H9 (cell line): ENCODE measurements at regions not wholly inside any gene's neighbourhood (a gene's known extent, or its start where the extent isn't known, plus 50 kb on each side); places are given as distances from the start of the nearest gene placed in this dataset.

ENCODE experiments used
- DNase-seq: peaks from one replicate; pipeline ENCODE4 v3.0.0-alpha.2; 2017
- H2AFZ ChIP-seq: one replicate; pipeline ENCODE4 v1.6.1; 2013; ENCODE audit warnings: mild to moderate bottlenecking, low read length, control low read depth, moderate library complexity
- H2AK5ac ChIP-seq: 2 replicates; pipeline ENCODE4 v1.6.1; 2013; ENCODE audit warnings: low read length, control low read depth, mixed read lengths; ENCODE audit not compliant: insufficient read length
- H2BK120ac ChIP-seq: one replicate; pipeline ENCODE4 v1.6.1; 2013; ENCODE audit warnings: low read depth, mild to moderate bottlenecking, low read length, control low read depth, inconsistent platforms; ENCODE audit not compliant: poor library complexity, severe bottlenecking
- H2BK12ac ChIP-seq: 2 replicates; pipeline ENCODE4 v1.6.1; 2013; ENCODE audit warnings: low read length, control low read depth, mixed read lengths, low read depth; ENCODE audit not compliant: insufficient read length
- H2BK15ac ChIP-seq: 2 replicates; pipeline ENCODE4 v1.6.1; 2013; ENCODE audit warnings: low read depth, low read length, control low read depth
- H2BK20ac ChIP-seq: one replicate; pipeline ENCODE4 v1.6.1; 2013; ENCODE audit warnings: low read depth, mild to moderate bottlenecking, low read length, control low read depth, inconsistent platforms; ENCODE audit not compliant: poor library complexity, severe bottlenecking
- H2BK5ac ChIP-seq: 2 replicates; pipeline ENCODE4 v1.6.1; 2013; ENCODE audit warnings: low read length, control low read depth, mixed read lengths; ENCODE audit not compliant: insufficient read length
- H3K14ac ChIP-seq: 2 replicates; pipeline ENCODE4 v1.6.1; 2013; ENCODE audit warnings: low read length, control low read depth; ENCODE audit not compliant: insufficient read depth
- H3K18ac ChIP-seq: 2 replicates; pipeline ENCODE4 v1.6.1; 2013; ENCODE audit warnings: low read depth, mild to moderate bottlenecking, mixed read lengths, low read length, control low read depth; ENCODE audit not compliant: insufficient read length
- H3K23ac ChIP-seq: 2 replicates; pipeline ENCODE4 v1.6.1; 2013; ENCODE audit warnings: low read length, control low read depth, mixed read lengths, low read depth; ENCODE audit not compliant: insufficient read length
- H3K23me2 ChIP-seq: 2 replicates; pipeline ENCODE4 v1.6.1; 2013; ENCODE audit warnings: low read depth, mild to moderate bottlenecking, mixed read lengths, low read length, control low read depth; ENCODE audit not compliant: insufficient read length, poor library complexity, severe bottlenecking
- H3K27ac ChIP-seq: 2 replicates; pipeline ENCODE4 v1.5.1; 2013; ENCODE audit warnings: low read length, control low read depth, mixed read lengths, low read depth; ENCODE audit not compliant: insufficient read length
- H3K27me3 ChIP-seq: 2 replicates; pipeline ENCODE4 v1.6.1; 2013; ENCODE audit warnings: low read length, control low read depth, inconsistent platforms; ENCODE audit not compliant: insufficient read depth
- H3K4ac ChIP-seq: 2 replicates; pipeline ENCODE4 v1.6.1; 2013; ENCODE audit warnings: low read depth, mild to moderate bottlenecking, control low read depth, inconsistent platforms, low read length, moderate library complexity
- H3K4me1 ChIP-seq: 2 replicates; pipeline ENCODE4 v1.6.1; 2013; ENCODE audit warnings: low read length, control low read depth, inconsistent platforms; ENCODE audit not compliant: insufficient read depth
- H3K4me2 ChIP-seq: 2 replicates; pipeline ENCODE4 v1.6.1; 2013; ENCODE audit warnings: low read length, control low read depth, mixed read lengths; ENCODE audit not compliant: insufficient read length, insufficient read depth
- H3K56ac ChIP-seq: 2 replicates; pipeline ENCODE4 v1.6.1; 2013; ENCODE audit warnings: low read depth, mild to moderate bottlenecking, mixed read lengths, low read length, control low read depth; ENCODE audit not compliant: insufficient read length
- H3K79me1 ChIP-seq: 2 replicates; pipeline ENCODE4 v1.6.1; 2013; ENCODE audit warnings: low read depth, mild to moderate bottlenecking, moderate library complexity, low read length, control low read depth, inconsistent platforms; ENCODE audit not compliant: insufficient read depth, poor library complexity, severe bottlenecking
- H3K79me2 ChIP-seq: 2 replicates; pipeline ENCODE4 v1.6.1; 2013; ENCODE audit warnings: low read length, control low read depth, inconsistent platforms; ENCODE audit not compliant: insufficient read depth
- H3K9ac ChIP-seq: 2 replicates; pipeline ENCODE4 v1.6.1; 2013; ENCODE audit warnings: low read length, control low read depth, mixed read lengths; ENCODE audit not compliant: insufficient read length; ENCODE audit errors: extremely low read depth
- H3K9me3 ChIP-seq: one replicate; pipeline ENCODE4 v1.6.1; 2013; ENCODE audit warnings: low read depth, low read length, inconsistent platforms; ENCODE audit not compliant: control insufficient read depth
- H3T11ph ChIP-seq: one replicate; pipeline ENCODE4 v1.6.1; 2013; ENCODE audit warnings: mild to moderate bottlenecking, low read length, control low read depth, inconsistent platforms
- H4K20me1 ChIP-seq: one replicate; pipeline ENCODE4 v1.6.1; 2013; ENCODE audit not compliant: control insufficient read depth, insufficient read length, insufficient read depth
- H4K5ac ChIP-seq: 2 replicates; pipeline ENCODE4 v1.6.1; 2013; ENCODE audit warnings: low read depth, mild to moderate bottlenecking, mixed read lengths, low read length, control low read depth; ENCODE audit not compliant: insufficient read length
- H4K8ac ChIP-seq: replicated peaks from 2 replicates; pipeline ENCODE4 v1.6.1; 2013; ENCODE audit warnings: low read length, control low read depth, mixed read lengths, low read depth; ENCODE audit not compliant: insufficient read length
- H4K91ac ChIP-seq: 2 replicates; pipeline ENCODE4 v1.6.1; 2013; ENCODE audit warnings: low read depth, mild to moderate bottlenecking, moderate library complexity, mixed read lengths, low read length, control low read depth; ENCODE audit not compliant: insufficient read length
- H3K27ac Mint-ChIP-seq, 3 experiments: 2 replicates in 2 of 3; 3 replicates in 1 of 3; pipeline ENCODE4 v1.8.0; 2020 to 2021; ENCODE audit warnings: mixed read lengths in 3 of 3, mild to moderate bottlenecking in 1 of 3, moderate library complexity in 1 of 3
- H3K27me3 Mint-ChIP-seq: 2 replicates; pipeline ENCODE4 v1.8.0; 2021; ENCODE audit warnings: low read depth, mild to moderate bottlenecking, moderate library complexity, mixed read lengths
- H3K36me3 Mint-ChIP-seq, 3 experiments: 2 replicates in 2 of 3; 3 replicates in 1 of 3; pipeline ENCODE4 v1.8.0; 2020 to 2021; ENCODE audit warnings: low read depth in 3 of 3, mixed read lengths in 3 of 3; ENCODE audit not compliant: insufficient read depth in 1 of 3
- H3K4me1 Mint-ChIP-seq, 2 experiments: 2 replicates each; pipeline ENCODE4 v1.8.0; 2020; ENCODE audit warnings: mixed read lengths in 2 of 2
- H3K4me3 Mint-ChIP-seq, 2 experiments: 2 replicates in 1 of 2; 3 replicates in 1 of 2; pipeline ENCODE4 v1.8.0; 2020 to 2021; ENCODE audit warnings: mild to moderate bottlenecking in 2 of 2, mixed read lengths in 2 of 2, moderate library complexity in 1 of 2
- H3K9me3 Mint-ChIP-seq, 2 experiments: 2 replicates in 1 of 2; 3 replicates in 1 of 2; pipeline ENCODE4 v1.8.0; 2020; ENCODE audit warnings: mild to moderate bottlenecking in 2 of 2, mixed read lengths in 2 of 2, moderate library complexity in 1 of 2
- CTCF ChIP-seq: fragments of 200-600 bp; sonication (generic); conservative IDR thresholded peaks from 3 replicates; pipeline ENCODE4 v1.8.0; 2021; ENCODE audit warnings: antibody characterized with exemption, mild to moderate bottlenecking
- WGBS: extraction: QIAGEN DNeasy Blood & Tissue Kit; methylation state at CpG from one replicate; pipeline ENCODE4 v1.1.7; 2013; ENCODE audit warnings: missing lambda C conversion rate, low lambda C conversion rate, mixed read lengths; ENCODE audit not compliant: insufficient read length; ENCODE audit errors: extremely low coverage; 5-methylcytosine and 5-hydroxymethylcytosine counted together

- Histone ChIP-seq H3K4ac (no peak overlapping the region), H3K23me2 (no peaks in the 10 kb centered on the region), H4K20me1 (no peaks in the 10 kb centered on the region), H3K27me3 (no peaks in the 10 kb centered on the region), H2BK15ac (no peak overlapping the region), H3T11ph (no peak overlapping the region), H3K18ac (no peak overlapping the region), H2AFZ (no peak overlapping the region), H3K79me2 (no peaks in the 10 kb centered on the region), H3K4me1 (peaks cover 13% of the 10 kb centered on the region; the same call in 1 of the 2 replicates), H2BK20ac (no peak overlapping the region), H3K23ac (no peak overlapping the region), H3K79me1 (no peaks in the 10 kb centered on the region), H2BK12ac (no peak overlapping the region), H2BK120ac (no peak overlapping the region), H4K5ac (no peak overlapping the region), H3K4me2 (no peak overlapping the region), H3K56ac (no peak overlapping the region), H3K14ac (no peak overlapping the region), H3K9ac (no peak overlapping the region), H3K9me3 (no peaks in the 10 kb centered on the region), H4K8ac (no peak overlapping the region), H2AK5ac (no peak overlapping the region), H2BK5ac (no peak overlapping the region), H4K91ac (no peak overlapping the region), H3K27ac (no peak overlapping the region)
- Mint-ChIP-seq H3K9me3 (peaks cover 0 to 3% of the 10 kb centered on the region in 2 experiments; a peak in 3 of 5 replicates), H3K27ac (no peak overlapping the region), H3K36me3 (peaks cover 0 to 5% (median 0%) of the 10 kb centered on the region in 3 experiments; a peak in 2 of 7 replicates), H3K27me3 (no peaks in the 10 kb centered on the region), H3K4me3 (no peak overlapping the region), H3K4me1 (peaks cover 48% of the 10 kb centered on the region in 2 experiments)
- WGBS = no CpG with 5 or more reads among the region's 2 CpGs
- TF ChIP-seq CTCF = no peak
- no peak for DNase-seq
These were observed 1249.9 kb downstream of the EFNB2 start for GRCh38 chr13:105285526-105285925.
